GM20000 (cell line): ENCODE measurements at regions not wholly inside any gene's neighbourhood (a gene's known extent, or its start where the extent isn't known, plus 50 kb on each side); places are given as distances from the start of the nearest gene placed in this dataset.
"Not testable (repeated sequence)": the region's sequence is repeated elsewhere in the genome, so short reads cannot be mapped to it uniquely, and the experiment has no call there.

Experiments used
- DNase-seq: peaks from one replicate; pipeline ENCODE4 v3.0.0; 2012; ENCODE audit warnings: low spot score

- DNase-seq: not testable (repeated sequence)
Measured at GRCh38 chr21:5065240-5066211, 5455.9 kb upstream of the TPTE start.

- DNase-seq: not testable (repeated sequence)
Measured at GRCh38 chr21:5066682-5067251, 5454.6 kb upstream of the TPTE start.

GRCh38 chr21:5067326-5068048 lies 5453.9 kb upstream of the TPTE start:
- not testable (repeated sequence) for DNase-seq

- DNase-seq: not testable (repeated sequence)
Measured at GRCh38 chr21:5068649-5069048, 5452.7 kb upstream of the TPTE start.

GRCh38 chr21:5071180-5071579 lies 5450.2 kb upstream of the TPTE start:
- DNase-seq: not testable (repeated sequence)

GRCh38 chr21:5076854-5077253 lies 5444.5 kb upstream of the TPTE start:
- DNase-seq: not testable (repeated sequence)

- DNase-seq: not testable (repeated sequence)
Measured at GRCh38 chr21:5079361-5079760, 5442.0 kb upstream of the TPTE start.

- not testable (repeated sequence) for DNase-seq
Measured at GRCh38 chr21:5080015-5080414, 5441.4 kb upstream of the TPTE start.

GRCh38 chr21:5084246-5084645 lies 5437.1 kb upstream of the TPTE start:
- DNase-seq: not testable (repeated sequence)

- not testable (repeated sequence) for DNase-seq
Measured at GRCh38 chr21:5085456-5085855, 5435.9 kb upstream of the TPTE start.

- not testable (repeated sequence) for DNase-seq
Measured at GRCh38 chr21:5086416-5086815, 5435.0 kb upstream of the TPTE start.

- DNase-seq: not testable (repeated sequence)
Measured at GRCh38 chr21:5088820-5089219, 5432.6 kb upstream of the TPTE start.

- DNase-seq: not testable (repeated sequence)
Measured at GRCh38 chr21:5089399-5090089, 5431.8 kb upstream of the TPTE start.

- DNase-seq: not testable (repeated sequence)
Measured at GRCh38 chr21:5090132-5091079, 5431.0 kb upstream of the TPTE start.

GRCh38 chr21:5091274-5091673 lies 5430.1 kb upstream of the TPTE start:
- DNase-seq: not testable (repeated sequence)

- DNase-seq: not testable (repeated sequence)
Measured at GRCh38 chr21:5095628-5096027, 5425.8 kb upstream of the TPTE start.

- DNase-seq: not testable (repeated sequence)
Measured at GRCh38 chr21:5098010-5098743, 5423.2 kb upstream of the TPTE start.

- DNase-seq: not testable (repeated sequence)
Measured at GRCh38 chr21:5100604-5101174, 5420.7 kb upstream of the TPTE start.

- not testable (repeated sequence) for DNase-seq
Measured at GRCh38 chr21:5101749-5102148, 5419.6 kb upstream of the TPTE start.
